ENCODE measurements at regions not wholly inside any gene's neighbourhood (a gene's known extent, or its start where the extent isn't known, plus 50 kb on each side); places are given as distances from the start of the nearest gene placed in this dataset.

DNA sequence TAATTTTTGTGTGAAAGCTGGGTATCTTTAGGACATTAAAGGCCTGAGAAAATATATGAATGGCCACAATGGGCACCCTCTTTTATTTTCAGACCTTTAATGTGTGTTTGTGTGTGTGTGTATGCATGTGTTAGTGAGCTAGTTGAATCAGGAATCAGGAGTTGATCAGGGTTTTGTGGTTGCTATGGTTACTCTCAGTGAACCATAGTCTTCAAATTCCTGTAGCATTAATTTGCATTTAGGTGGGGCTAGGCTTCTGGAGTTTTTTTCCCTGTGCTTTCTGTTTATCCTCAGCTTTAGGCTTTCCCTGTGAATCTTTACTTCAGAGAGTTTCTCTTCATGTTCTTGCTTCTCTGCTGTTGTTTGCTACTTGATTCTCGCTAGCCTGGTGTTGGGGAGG, 122.0 kb upstream of the ONECUT1 start:
- TF ChIP-seq RARB (CRISPR knock-in tag; IDR thresholded peaks at IDR 0.05), result no peak
- TF ChIP-seq, protein P1, sequence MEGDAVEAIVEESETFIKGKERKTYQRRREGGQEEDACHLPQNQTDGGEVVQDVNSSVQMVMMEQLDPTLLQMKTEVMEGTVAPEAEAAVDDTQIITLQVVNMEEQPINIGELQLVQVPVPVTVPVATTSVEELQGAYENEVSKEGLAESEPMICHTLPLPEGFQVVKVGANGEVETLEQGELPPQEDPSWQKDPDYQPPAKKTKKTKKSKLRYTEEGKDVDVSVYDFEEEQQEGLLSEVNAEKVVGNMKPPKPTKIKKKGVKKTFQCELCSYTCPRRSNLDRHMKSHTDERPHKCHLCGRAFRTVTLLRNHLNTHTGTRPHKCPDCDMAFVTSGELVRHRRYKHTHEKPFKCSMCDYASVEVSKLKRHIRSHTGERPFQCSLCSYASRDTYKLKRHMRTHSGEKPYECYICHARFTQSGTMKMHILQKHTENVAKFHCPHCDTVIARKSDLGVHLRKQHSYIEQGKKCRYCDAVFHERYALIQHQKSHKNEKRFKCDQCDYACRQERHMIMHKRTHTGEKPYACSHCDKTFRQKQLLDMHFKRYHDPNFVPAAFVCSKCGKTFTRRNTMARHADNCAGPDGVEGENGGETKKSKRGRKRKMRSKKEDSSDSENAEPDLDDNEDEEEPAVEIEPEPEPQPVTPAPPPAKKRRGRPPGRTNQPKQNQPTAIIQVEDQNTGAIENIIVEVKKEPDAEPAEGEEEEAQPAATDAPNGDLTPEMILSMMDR (IDR thresholded peaks at IDR 0.05), result no peak
- TF ChIP-seq POLR2A (IDR thresholded peaks at IDR 0.05; ENCODE audit: low read length), result no peak
- no peak for TF ChIP-seq HDAC2 (IDR thresholded peaks at IDR 0.05)
- no peak for TF ChIP-seq USF2 (IDR thresholded peaks at IDR 0.05)
- TF ChIP-seq MAFK (IDR thresholded peaks at IDR 0.05; ENCODE audit: partially characterized antibody), result no peak
- no peak for TF ChIP-seq SMC3 (IDR thresholded peaks at IDR 0.05)
- TF ChIP-seq TP53 (CRISPR knock-in tag; IDR thresholded peaks at IDR 0.05), result no peak
- no peak for TF ChIP-seq CEBPB (IDR thresholded peaks at IDR 0.05)
- TF ChIP-seq EHMT2 (IDR thresholded peaks at IDR 0.05; ENCODE audit: low read depth), result no peak
- no peak for TF ChIP-seq RCOR1 (IDR thresholded peaks at IDR 0.05; ENCODE audit: low read depth, low read length)
- no peak for TF ChIP-seq EP300 (IDR thresholded peaks at IDR 0.05)
- no peak for TF ChIP-seq REST (IDR thresholded peaks at IDR 0.05)
